ENCODE measurements at regions not wholly inside any gene's neighbourhood (a gene's known extent, or its start where the extent isn't known, plus 50 kb on each side); places are given as distances from the start of the nearest gene placed in this dataset.

DNA sequence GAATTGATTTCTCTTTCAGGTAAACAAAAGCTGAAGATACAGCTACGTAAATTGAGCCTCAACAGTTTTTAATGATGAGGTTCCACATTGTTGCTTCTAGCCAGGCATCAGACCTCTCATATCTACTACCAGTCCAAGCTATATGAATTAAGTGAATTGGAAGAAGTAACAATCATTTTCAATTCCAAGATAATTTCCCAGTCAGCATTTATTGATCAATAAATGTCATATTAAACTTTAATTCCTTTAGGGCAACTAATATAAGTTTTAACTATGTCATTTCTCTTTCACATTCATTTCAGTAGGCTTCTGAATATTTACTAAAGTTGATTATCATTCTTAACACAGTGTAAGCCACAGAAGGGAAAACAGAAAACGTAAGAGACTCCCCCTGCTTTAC is 1413.7 kb upstream of the CELF2 start:
- Histone ChIP-seq H2AFZ (ENCODE audit: low read depth, low read length, severe bottlenecking) (no peak overlapping the region), H3K9ac (ENCODE audit: low read length) (no peak overlapping the region), H3K9me3 (ENCODE audit: insufficient read depth, low read length) (no peaks in the 10 kb centered on the region)

GRCh38 chr10:9605231-9605630 is 1412.4 kb upstream of the CELF2 start:
- H3K36me3 ChIP-seq (ENCODE audit: low read length), result no peaks in the 10 kb centered on the region
- no peaks in the 10 kb centered on the region for H3K9me3 ChIP-seq (ENCODE audit: insufficient read depth, low read length)
- no peak overlapping the region for H2AFZ ChIP-seq (ENCODE audit: low read depth, low read length, severe bottlenecking)
- no peak overlapping the region for H3K4me2 ChIP-seq (ENCODE audit: low read depth, low read length, poor library complexity, severe bottlenecking)
- H3K79me2 ChIP-seq (ENCODE audit: insufficient read depth, low read length), result no peaks in the 10 kb centered on the region
- H3K9me2 ChIP-seq (replicated peaks; ENCODE audit: insufficient read depth, low read length), result no peaks in the 10 kb centered on the region
- no peak overlapping the region for H3K9ac ChIP-seq (ENCODE audit: low read length)
- TF ChIP-seq EZH2phosphoT487 (conservative IDR thresholded peaks at IDR 0.05; ENCODE audit: low read length), result no peak
- H4K20me1 ChIP-seq (ENCODE audit: low read depth, low read length), result no peaks in the 10 kb centered on the region
- no peaks in the 10 kb centered on the region for H3F3A ChIP-seq (ENCODE audit: insufficient read depth)
- no peaks in the 10 kb centered on the region for H3K27me3 ChIP-seq (ENCODE audit: low read length)
- H3K4me3 ChIP-seq (ENCODE audit: insufficient read depth, low read length, poor library complexity, severe bottlenecking), result no peak overlapping the region
- H3K27ac ChIP-seq (ENCODE audit: low read depth, low read length), result no peak overlapping the region

More for the DNA sequence above, 1413.7 kb upstream of the CELF2 start:
- Histone ChIP-seq H3K27ac (ENCODE audit: low read depth, low read length) (no peak overlapping the region), H3F3A (ENCODE audit: insufficient read depth) (no peaks in the 10 kb centered on the region), H3K4me3 (ENCODE audit: insufficient read depth, low read length, poor library complexity, severe bottlenecking) (no peak overlapping the region), H3K27me3 (ENCODE audit: low read length) (no peaks in the 10 kb centered on the region), H3K79me2 (ENCODE audit: insufficient read depth, low read length) (no peaks in the 10 kb centered on the region), H3K9me2 (replicated peaks; ENCODE audit: insufficient read depth, low read length) (no peaks in the 10 kb centered on the region), H4K20me1 (ENCODE audit: low read depth, low read length) (no peaks in the 10 kb centered on the region), H3K4me2 (ENCODE audit: low read depth, low read length, poor library complexity, severe bottlenecking) (no peak overlapping the region), H3K36me3 (ENCODE audit: low read length) (no peaks in the 10 kb centered on the region)
- TF ChIP-seq, protein P1, sequence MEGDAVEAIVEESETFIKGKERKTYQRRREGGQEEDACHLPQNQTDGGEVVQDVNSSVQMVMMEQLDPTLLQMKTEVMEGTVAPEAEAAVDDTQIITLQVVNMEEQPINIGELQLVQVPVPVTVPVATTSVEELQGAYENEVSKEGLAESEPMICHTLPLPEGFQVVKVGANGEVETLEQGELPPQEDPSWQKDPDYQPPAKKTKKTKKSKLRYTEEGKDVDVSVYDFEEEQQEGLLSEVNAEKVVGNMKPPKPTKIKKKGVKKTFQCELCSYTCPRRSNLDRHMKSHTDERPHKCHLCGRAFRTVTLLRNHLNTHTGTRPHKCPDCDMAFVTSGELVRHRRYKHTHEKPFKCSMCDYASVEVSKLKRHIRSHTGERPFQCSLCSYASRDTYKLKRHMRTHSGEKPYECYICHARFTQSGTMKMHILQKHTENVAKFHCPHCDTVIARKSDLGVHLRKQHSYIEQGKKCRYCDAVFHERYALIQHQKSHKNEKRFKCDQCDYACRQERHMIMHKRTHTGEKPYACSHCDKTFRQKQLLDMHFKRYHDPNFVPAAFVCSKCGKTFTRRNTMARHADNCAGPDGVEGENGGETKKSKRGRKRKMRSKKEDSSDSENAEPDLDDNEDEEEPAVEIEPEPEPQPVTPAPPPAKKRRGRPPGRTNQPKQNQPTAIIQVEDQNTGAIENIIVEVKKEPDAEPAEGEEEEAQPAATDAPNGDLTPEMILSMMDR (IDR thresholded peaks at IDR 0.05; ENCODE audit: insufficient read depth, low read length, poor library complexity, severe bottlenecking), result no peak
- no peak for TF ChIP-seq EZH2phosphoT487 (conservative IDR thresholded peaks at IDR 0.05; ENCODE audit: low read length)

DNA sequence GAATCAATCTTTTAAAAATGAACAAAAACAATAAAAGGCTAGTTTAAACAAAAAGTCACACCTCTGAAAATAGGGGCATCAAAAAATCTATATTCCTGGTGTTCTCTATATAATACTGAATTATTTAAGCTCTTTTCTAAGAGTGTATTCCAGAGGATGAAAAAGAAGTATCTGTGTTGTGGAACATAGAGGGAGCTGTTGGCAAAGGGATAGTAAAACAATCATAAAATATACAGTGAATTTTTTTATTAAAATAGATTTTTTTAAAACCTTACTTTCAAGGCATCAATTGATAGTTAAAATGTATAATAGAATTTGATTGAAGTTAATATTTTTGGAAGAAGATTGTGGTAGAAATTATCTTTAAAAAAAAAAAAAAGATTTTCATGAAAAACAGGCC is 1409.1 kb upstream of the CELF2 start:
- TF ChIP-seq, protein P1 (IDR thresholded peaks at IDR 0.05; ENCODE audit: insufficient read depth, low read length, poor library complexity, severe bottlenecking), result no peak
- no peak for TF ChIP-seq EZH2phosphoT487 (conservative IDR thresholded peaks at IDR 0.05; ENCODE audit: low read length)
- Histone ChIP-seq H3K4me2 (ENCODE audit: low read depth, low read length, poor library complexity, severe bottlenecking) (no peak overlapping the region), H3K4me3 (ENCODE audit: insufficient read depth, low read length, poor library complexity, severe bottlenecking) (no peak overlapping the region), H3K27ac (ENCODE audit: low read depth, low read length) (no peak overlapping the region), H4K20me1 (ENCODE audit: low read depth, low read length) (no peaks in the 10 kb centered on the region), H3K79me2 (ENCODE audit: insufficient read depth, low read length) (no peaks in the 10 kb centered on the region), H2AFZ (ENCODE audit: low read depth, low read length, severe bottlenecking) (no peak overlapping the region), H3K9me2 (replicated peaks; ENCODE audit: insufficient read depth, low read length) (no peaks in the 10 kb centered on the region), H3K9me3 (ENCODE audit: insufficient read depth, low read length) (no peaks in the 10 kb centered on the region), H3K36me3 (ENCODE audit: low read length) (no peaks in the 10 kb centered on the region), H3F3A (ENCODE audit: insufficient read depth) (no peaks in the 10 kb centered on the region), H3K27me3 (ENCODE audit: low read length) (no peaks in the 10 kb centered on the region), H3K9ac (ENCODE audit: low read length) (no peak overlapping the region)

DNA sequence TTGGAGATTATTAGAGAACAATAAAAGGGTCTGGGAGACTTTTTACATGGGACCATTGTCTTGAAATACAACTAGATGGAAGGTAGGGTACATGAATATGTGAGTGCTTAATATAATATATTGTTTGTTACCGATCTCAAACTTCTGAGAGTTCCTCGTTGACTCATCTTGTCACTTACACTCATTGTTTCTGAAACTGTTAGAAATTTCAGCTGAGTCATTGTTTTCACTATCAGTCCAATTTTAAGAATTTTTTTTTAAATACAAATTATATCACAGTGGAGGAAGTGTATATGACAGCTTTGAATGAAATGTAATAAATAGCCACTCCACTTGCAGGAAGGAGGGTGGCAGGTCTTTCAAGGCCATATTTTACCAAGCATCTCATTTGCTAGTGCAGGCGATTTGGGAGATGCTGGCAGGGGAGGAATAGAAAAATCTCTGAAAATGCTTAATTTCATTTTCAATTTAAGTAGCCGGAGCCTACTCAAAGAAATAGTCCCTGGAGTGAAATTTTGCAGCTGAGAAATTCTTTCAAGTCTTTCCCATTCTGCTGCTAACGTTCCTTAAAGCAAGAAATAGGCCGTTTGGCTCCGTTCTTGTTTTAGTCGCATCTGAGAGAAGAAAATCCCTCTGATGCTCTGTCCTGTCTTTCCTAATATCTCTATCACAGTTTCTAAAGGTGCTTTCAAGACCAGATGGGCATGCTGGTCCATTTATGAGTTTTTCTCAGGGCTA is 1404.2 kb upstream of the CELF2 start:
- H3K9me3 ChIP-seq (ENCODE audit: insufficient read depth, low read length), result no peaks in the 10 kb centered on the region
- no peak overlapping the region for H3K27ac ChIP-seq (ENCODE audit: low read depth, low read length)
- no peak overlapping the region for H3K9ac ChIP-seq (ENCODE audit: low read length)
- H2AFZ ChIP-seq (ENCODE audit: low read depth, low read length, severe bottlenecking), result no peak overlapping the region
- no peaks in the 10 kb centered on the region for H3K79me2 ChIP-seq (ENCODE audit: insufficient read depth, low read length)
- H3K9me2 ChIP-seq (replicated peaks; ENCODE audit: insufficient read depth, low read length), result no peaks in the 10 kb centered on the region
- no peaks in the 10 kb centered on the region for H3F3A ChIP-seq (ENCODE audit: insufficient read depth)
- H3K27me3 ChIP-seq (ENCODE audit: low read length), result no peaks in the 10 kb centered on the region
- no peaks in the 10 kb centered on the region for H3K36me3 ChIP-seq (ENCODE audit: low read length)
- no peak overlapping the region for H3K4me2 ChIP-seq (ENCODE audit: low read depth, low read length, poor library complexity, severe bottlenecking)
- H3K4me3 ChIP-seq (ENCODE audit: insufficient read depth, low read length, poor library complexity, severe bottlenecking), result no peak overlapping the region
- H4K20me1 ChIP-seq (ENCODE audit: low read depth, low read length), result no peaks in the 10 kb centered on the region
- TF ChIP-seq EZH2phosphoT487 (conservative IDR thresholded peaks at IDR 0.05; ENCODE audit: low read length), result no peak
- TF ChIP-seq, protein P1 (IDR thresholded peaks at IDR 0.05; ENCODE audit: insufficient read depth, low read length, poor library complexity, severe bottlenecking), result no peak
